ENCODE measurements at regions not wholly inside any gene's neighbourhood (a gene's known extent, or its start where the extent isn't known, plus 50 kb on each side); places are given as distances from the start of the nearest gene placed in this dataset.

- in situ Hi-C loops (cut with HindIII; ENCODE audit: low pct_unique_long_range_greater_than_20kb, low sequenced_read_pairs) (no loop called here), intact Hi-C loops (cut with micrococcal nuclease; ENCODE audit: unreplicated experiment) (loop anchor here (10.0 kb wide), 2 partner anchors 645 to 815 kb away; no protein-coding TSS in a partner anchor)
- BruUV-seq (replicated peaks): no TSS peak
- POLR2A ChIA-PET: no interaction called here
- TF ChIP-seq, protein P1, sequence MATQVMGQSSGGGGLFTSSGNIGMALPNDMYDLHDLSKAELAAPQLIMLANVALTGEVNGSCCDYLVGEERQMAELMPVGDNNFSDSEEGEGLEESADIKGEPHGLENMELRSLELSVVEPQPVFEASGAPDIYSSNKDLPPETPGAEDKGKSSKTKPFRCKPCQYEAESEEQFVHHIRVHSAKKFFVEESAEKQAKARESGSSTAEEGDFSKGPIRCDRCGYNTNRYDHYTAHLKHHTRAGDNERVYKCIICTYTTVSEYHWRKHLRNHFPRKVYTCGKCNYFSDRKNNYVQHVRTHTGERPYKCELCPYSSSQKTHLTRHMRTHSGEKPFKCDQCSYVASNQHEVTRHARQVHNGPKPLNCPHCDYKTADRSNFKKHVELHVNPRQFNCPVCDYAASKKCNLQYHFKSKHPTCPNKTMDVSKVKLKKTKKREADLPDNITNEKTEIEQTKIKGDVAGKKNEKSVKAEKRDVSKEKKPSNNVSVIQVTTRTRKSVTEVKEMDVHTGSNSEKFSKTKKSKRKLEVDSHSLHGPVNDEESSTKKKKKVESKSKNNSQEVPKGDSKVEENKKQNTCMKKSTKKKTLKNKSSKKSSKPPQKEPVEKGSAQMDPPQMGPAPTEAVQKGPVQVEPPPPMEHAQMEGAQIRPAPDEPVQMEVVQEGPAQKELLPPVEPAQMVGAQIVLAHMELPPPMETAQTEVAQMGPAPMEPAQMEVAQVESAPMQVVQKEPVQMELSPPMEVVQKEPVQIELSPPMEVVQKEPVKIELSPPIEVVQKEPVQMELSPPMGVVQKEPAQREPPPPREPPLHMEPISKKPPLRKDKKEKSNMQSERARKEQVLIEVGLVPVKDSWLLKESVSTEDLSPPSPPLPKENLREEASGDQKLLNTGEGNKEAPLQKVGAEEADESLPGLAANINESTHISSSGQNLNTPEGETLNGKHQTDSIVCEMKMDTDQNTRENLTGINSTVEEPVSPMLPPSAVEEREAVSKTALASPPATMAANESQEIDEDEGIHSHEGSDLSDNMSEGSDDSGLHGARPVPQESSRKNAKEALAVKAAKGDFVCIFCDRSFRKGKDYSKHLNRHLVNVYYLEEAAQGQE (IDR thresholded peaks at IDR 0.05; ENCODE audit: insufficient read depth in 1 of 2, low read depth in 2 of 2, low read length in 1 of 2): no peak
- TF ChIP-seq CTCF (IDR thresholded peaks at IDR 0.05) (no peak), TCF7L2 (IDR thresholded peaks at IDR 0.05; ENCODE audit: low read depth, low read length) (no peak), SIN3A (IDR thresholded peaks at IDR 0.05; ENCODE audit: borderline replicate concordance, insufficient read depth, low read depth, low read length) (no peak), POLR2AphosphoS5 (IDR thresholded peaks at IDR 0.05; ENCODE audit: low read depth, low read length) (no peak)
- Histone ChIP-seq H3K27ac (ENCODE audit: low read length) (no peak overlapping the region), H3K27me3 (ENCODE audit: control insufficient read depth, insufficient read depth, low read length) (no peaks in the 10 kb centered on the region), H3K4me3 (ENCODE audit: low read depth in 2 of 2, low read length in 2 of 2) (no peak overlapping the region), H3K36me3 (ENCODE audit: control insufficient read depth, insufficient read depth, low read length) (no peaks in the 10 kb centered on the region), H3K9me3 (ENCODE audit: control insufficient read depth, insufficient read depth, low read depth, low read length) (no peaks in the 10 kb centered on the region), H3K4me1 (ENCODE audit: control insufficient read depth, insufficient read depth, low read length) (no peaks in the 10 kb centered on the region)
- no peak for DNase-seq (ENCODE audit: low read depth, low spot score)
- CTCF ChIA-PET: no interaction called here
- ATAC-seq: no peak
These were observed 218.2 kb downstream of the CYP26B1 start for GRCh38 chr2:71929482-71929772.

DNA sequence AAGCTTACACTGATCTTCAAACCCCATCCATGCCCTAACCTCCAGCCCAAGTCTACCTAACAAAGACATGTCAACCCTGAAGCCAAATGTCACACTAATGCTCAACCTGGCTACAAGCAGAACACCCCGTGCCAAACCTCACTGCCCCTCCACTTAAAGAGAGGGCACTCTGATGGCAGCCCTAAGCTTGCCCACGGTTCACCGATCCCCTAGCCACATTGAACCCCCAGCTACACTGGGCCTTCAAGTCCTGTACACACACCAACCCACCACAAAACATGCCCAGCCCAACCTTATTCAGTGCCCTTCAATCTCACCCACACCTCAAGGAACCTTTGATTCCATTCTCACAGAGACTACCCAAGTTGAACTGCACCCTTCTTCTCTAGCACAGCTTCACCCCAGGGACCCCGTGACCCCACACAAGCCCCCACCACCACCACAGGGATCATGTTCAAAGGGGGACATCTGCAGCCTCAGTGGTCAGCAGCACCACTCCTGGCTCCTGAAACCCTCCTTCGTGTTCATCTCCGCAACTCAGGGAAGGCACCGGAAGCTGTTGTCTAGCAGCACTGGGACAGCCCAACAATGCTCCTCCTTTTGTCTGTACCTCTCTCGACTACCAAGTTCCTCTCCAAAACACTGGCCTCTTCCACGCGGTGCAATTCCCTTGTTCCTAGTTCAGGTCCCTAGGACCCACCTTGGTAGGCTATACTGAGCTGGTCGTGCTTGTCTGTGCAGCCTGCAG, 218.8 kb downstream of the CYP26B1 start:
- in situ Hi-C loops (cut with HindIII; ENCODE audit: low pct_unique_long_range_greater_than_20kb, low sequenced_read_pairs): no loop called here
- TF ChIP-seq TCF7L2 (IDR thresholded peaks at IDR 0.05; ENCODE audit: low read depth, low read length) (no peak), POLR2AphosphoS5 (IDR thresholded peaks at IDR 0.05; ENCODE audit: low read depth, low read length) (no peak)
- TF ChIP-seq, protein P1 (IDR thresholded peaks at IDR 0.05; ENCODE audit: insufficient read depth in 1 of 2, low read depth in 2 of 2, low read length in 1 of 2): no peak
- ATAC-seq: no peak
- no TSS peak for BruUV-seq (replicated peaks)
- no peaks in the 10 kb centered on the region for H3K36me3 ChIP-seq (ENCODE audit: control insufficient read depth, insufficient read depth, low read length)
- H3K27ac ChIP-seq (ENCODE audit: low read length): no peak overlapping the region
- no peaks in the 10 kb centered on the region for H3K27me3 ChIP-seq (ENCODE audit: control insufficient read depth, insufficient read depth, low read length)
- no peak for DNase-seq (ENCODE audit: low read depth, low spot score)
- intact Hi-C loops (cut with micrococcal nuclease; ENCODE audit: unreplicated experiment): loop anchor here (10.0 kb wide), 2 partner anchors 646 to 816 kb away; no protein-coding TSS in a partner anchor
- no peak overlapping the region for H3K4me3 ChIP-seq (ENCODE audit: low read depth in 2 of 2, low read length in 2 of 2)
- no peaks in the 10 kb centered on the region for H3K4me1 ChIP-seq (ENCODE audit: control insufficient read depth, insufficient read depth, low read length)
- POLR2A ChIA-PET: no interaction called here
- CTCF ChIA-PET: no interaction called here
- H3K9me3 ChIP-seq (ENCODE audit: control insufficient read depth, insufficient read depth, low read depth, low read length): no peaks in the 10 kb centered on the region
